K562 (cell line): ENCODE measurements at regions not wholly inside any gene's neighbourhood (a gene's known extent, or its start where the extent isn't known, plus 50 kb on each side); places are given as distances from the start of the nearest gene placed in this dataset.
"Not testable (repeated sequence)": the region's sequence is repeated elsewhere in the genome, so short reads cannot be mapped to it uniquely, and the experiment has no call there.

Experiments
- ATAC-seq: fragments of 200-7000 bp; cut with Tn5 transposase; 3 replicates; pipeline ENCODE4 v1.9.1; 2020; ENCODE audit warnings: moderate library complexity
- BruUV-seq: library from RNA; stranded (reverse); fragments of 400-500 nt; replicated peaks from 2 replicates; lab custom pipeline; 2021; lab: Mats Ljungman, UMichigan
- CTCF ChIA-PET: fragments of 300-600 bp; formaldehyde crosslinking; extraction: SDS; loops from one replicate; lab custom pipeline; 2021; ENCODE audit warnings: low intra/inter-chr PET ratio; lab: Yijun Ruan, JAX
- POLR2A ChIA-PET: fragments of 300-600, 350-650 bp; sonication (Branson Sonifier 250); formaldehyde crosslinking; extraction: SDS; loops from one replicate; lab custom pipeline; 2021; ENCODE audit warnings: antibody characterized with exemption, inconsistent platforms; lab: Yijun Ruan, JAX
- DNase-seq, 4 experiments: peaks; one replicate each; pipeline versions ENCODE4 v3.0.0 to v3.0.0-alpha.2; 2011 to 2018; ENCODE audit warnings: low spot score in 3 of 4, mixed read lengths in 3 of 4; ENCODE audit errors: extremely low read depth in 1 of 4
- FAIRE-seq: peaks from 2 replicates; lab custom pipeline; 2011; peaks lifted over from hg19 to GRCh38; lab: Jason Lieb, UNC
- H2AFZ ChIP-seq: 2 replicates; pipeline ENCODE4 v1.6.0; 2011; ENCODE audit warnings: low read depth, low read length, control low read depth, inconsistent platforms
- H3K27ac ChIP-seq: fragments of 200-600 bp; 3 replicates; pipeline ENCODE4 v1.8.0; 2011; ENCODE audit warnings: low read depth, mild to moderate bottlenecking, control low read depth, inconsistent platforms, low read length, moderate library complexity, mixed read lengths; ENCODE audit errors: extremely low read depth
- H3K27me3 ChIP-seq, 2 experiments: fragments of 300-600 bp in 1 of 2; 2 replicates in 1 of 2; 3 replicates in 1 of 2; pipeline versions ENCODE4 v1.6.0 to v1.8.0; 2011; ENCODE audit warnings: inconsistent platforms in 2 of 2, low read length in 2 of 2, mild to moderate bottlenecking in 1 of 2, mixed read lengths in 1 of 2, moderate library complexity in 1 of 2; ENCODE audit not compliant: control insufficient read depth in 2 of 2, insufficient read depth in 2 of 2
- H3K36me3 ChIP-seq: fragments of 300-600 bp; 3 replicates; pipeline ENCODE4 v1.8.0; 2011; ENCODE audit warnings: mild to moderate bottlenecking, low read length, inconsistent platforms; ENCODE audit not compliant: control insufficient read depth, insufficient read depth
- H3K4me1 ChIP-seq, 2 experiments: fragments of 200-600 bp in 1 of 2; replicated peaks in 1 of 2; 2 replicates in 1 of 2; 3 replicates in 1 of 2; pipeline versions ENCODE4 v1.5.1 to v1.8.0; 2011; ENCODE audit warnings: inconsistent platforms in 2 of 2, low read length in 2 of 2, mild to moderate bottlenecking in 1 of 2, mixed read lengths in 1 of 2, moderate library complexity in 1 of 2; ENCODE audit not compliant: control insufficient read depth in 2 of 2, insufficient read depth in 2 of 2
- H3K4me2 ChIP-seq: 2 replicates; pipeline ENCODE4 v1.6.1; 2011; ENCODE audit warnings: low read length, control low read depth, inconsistent platforms, mixed read lengths; ENCODE audit not compliant: insufficient read depth
- H3K4me3 ChIP-seq: fragments of 200-600 bp; sonication (generic), shearing (Covaris generic); 2 replicates; pipeline ENCODE4 v1.5.1; 2016; ENCODE audit warnings: control low read depth, inconsistent platforms
- H3K79me2 ChIP-seq: fragments of 200-600 bp; 3 replicates; pipeline ENCODE4 v1.8.0; 2011; ENCODE audit warnings: low read length, inconsistent platforms; ENCODE audit not compliant: control insufficient read depth, insufficient read depth
- H3K9ac ChIP-seq, 2 experiments: 2 replicates each; pipeline versions ENCODE4 v1.6.0 to v1.6.1; 2011; ENCODE audit warnings: low read depth in 2 of 2, low read length in 2 of 2, control low read depth in 1 of 2, inconsistent platforms in 1 of 2, mild to moderate bottlenecking in 1 of 2, mixed read lengths in 1 of 2; ENCODE audit not compliant: insufficient read depth in 1 of 2
- H3K9me1 ChIP-seq: one replicate; pipeline ENCODE4 v1.6.0; 2011; ENCODE audit warnings: inconsistent platforms, mild to moderate bottlenecking, low read length, moderate library complexity; ENCODE audit not compliant: control insufficient read depth, insufficient read depth
- H3K9me3 ChIP-seq: replicated peaks from 2 replicates; pipeline ENCODE4 v1.5.1; 2011; ENCODE audit warnings: low read depth, low read length, inconsistent platforms; ENCODE audit not compliant: control insufficient read depth, insufficient read depth
- H4K20me1 ChIP-seq: replicated peaks from 2 replicates; pipeline ENCODE4 v1.6.1; 2011; ENCODE audit warnings: low read length, inconsistent platforms, mixed read lengths; ENCODE audit not compliant: control insufficient read depth, insufficient read depth
- HLTF ChIP-seq: fragments of 450-650 bp; IDR thresholded peaks from 2 replicates; pipeline ENCODE4 v1.6.1; 2016
- NFYB ChIP-seq: IDR thresholded peaks from 2 replicates; pipeline ENCODE4 v1.6.1; 2011; ENCODE audit warnings: mild to moderate bottlenecking, moderate library complexity; ENCODE audit not compliant: insufficient read length; ENCODE audit errors: extremely low read depth
- PML ChIP-seq: IDR thresholded peaks from 2 replicates; pipeline ENCODE4 v1.6.1; 2012; ENCODE audit warnings: low read length, inconsistent platforms
- POLR2A ChIP-seq: fragments of 450-650 bp; conservative IDR thresholded peaks from 2 replicates; pipeline ENCODE4 v1.6.1; 2016
- POLR2G ChIP-seq: fragments of 200-400 bp; formaldehyde crosslinking; IDR thresholded peaks from 2 replicates; pipeline ENCODE4 v1.6.1; 2017; ENCODE audit warnings: low read depth, mild to moderate bottlenecking, antibody characterized with exemption, low read length, moderate library complexity
- RBFOX2 ChIP-seq: fragments of 200-400 bp; formaldehyde crosslinking; IDR thresholded peaks from 2 replicates; pipeline ENCODE4 v1.6.1; 2017; ENCODE audit warnings: low read depth, mild to moderate bottlenecking, low read length, moderate library complexity
- WGBS: fragments of 100-300 bp; shearing (Covaris generic); methylation state at CpG from one replicate; pipeline ENCODE4 v1.1.6; 2016; ENCODE audit warnings: low coverage, mixed read lengths; ENCODE audit not compliant: insufficient coverage; ENCODE audit errors: missing lambda C conversion rate; 5-methylcytosine and 5-hydroxymethylcytosine counted together
- in situ Hi-C: fragments of 300-500 bp; cut with MboI; formaldehyde crosslinking; loops from 4 replicates; pipeline ENCODE4 v1.15.0; 2018; ENCODE audit warnings: inconsistent platforms, mixed read lengths
- intact Hi-C: fragments of 100-400 bp; cut with micrococcal nuclease; formaldehyde crosslinking; loops from 2 replicates; pipeline ENCODE4 v1.14.2; 2022

- H3K9me1 ChIP-seq, in situ Hi-C loops, H3K36me3 ChIP-seq, H3K79me2 ChIP-seq, H3K9ac ChIP-seq, H2AFZ ChIP-seq, H3K4me1 ChIP-seq, POLR2A ChIA-PET, FAIRE-seq, H3K27ac ChIP-seq, H3K4me2 ChIP-seq, BruUV-seq, H3K27me3 ChIP-seq, H3K9me3 ChIP-seq, CTCF ChIA-PET, intact Hi-C loops, H4K20me1 ChIP-seq: not testable (repeated sequence)
- peak overlapping the region; percentile 14; the same call in 1 of the 2 replicates for H3K4me3 ChIP-seq
- TF ChIP-seq POLR2A: peak; percentile 68
- 0 out of 2 replicates have a peak, but pooled peaks have one; percentile 32 for TF ChIP-seq RBFOX2
- TF ChIP-seq POLR2G: 0 out of 2 replicates have a peak, but pooled peaks have one; percentile 27
- peak; percentile 70 for TF ChIP-seq NFYB
- ATAC-seq (peak; percentile 21), DNase-seq (peak in 1 of 4 experiments; percentile 43)
- WGBS: 2% methylated on average over 7 of the region's 10 CpGs
These were observed 161.3 kb downstream of the ZIC4 start for GRCh38 chr3:147245022-147245421.

- no peaks in the 10 kb centered on the region for H3K27me3 ChIP-seq
- in situ Hi-C loops: no loop called here
- H3K4me2 ChIP-seq: no peak overlapping the region; the same call in 1 of the 2 replicates
- CTCF ChIA-PET: no interaction called here
- no peak overlapping the region for H3K9ac ChIP-seq
- DNase-seq: no peak
- H3K36me3 ChIP-seq: no peaks in the 10 kb centered on the region
- no peak for TF ChIP-seq PML
- TF ChIP-seq HLTF: no peak
- H3K4me3 ChIP-seq: peak overlapping the region; percentile 14; the same call in 1 of the 2 replicates
- no peaks in the 10 kb centered on the region for H3K4me1 ChIP-seq
- BruUV-seq: TSS peak; percentile 71
- FAIRE-seq: no peak
- H3K9me3 ChIP-seq: no peaks in the 10 kb centered on the region
- H3K27ac ChIP-seq: no peak overlapping the region; the same call in 2 of the 3 replicates
- H3K79me2 ChIP-seq: no peaks in the 10 kb centered on the region; the same call in 1 of the 3 replicates
- H4K20me1 ChIP-seq: no peaks in the 10 kb centered on the region
- no peak overlapping the region for H2AFZ ChIP-seq
- intact Hi-C loops: no loop called here
- peak; percentile 63 for ATAC-seq
- POLR2A ChIA-PET: no interaction called here
- H3K9me1 ChIP-seq: no peaks in the 10 kb centered on the region
These were observed 161.9 kb downstream of the ZIC4 start for GRCh38 chr3:147244397-147244796.
